NCI-H345 treated with DMSO at 0.1 percent for 48 hours (cell line): ENCODE measurements at regions not wholly inside any gene's neighbourhood (a gene's known extent, or its start where the extent isn't known, plus 50 kb on each side); places are given as distances from the start of the nearest gene placed in this dataset.

ENCODE experiments used
- DNase-seq: peaks from one replicate; lab custom pipeline; 2025; ENCODE audit not compliant: unreplicated experiment; lab: John Stamatoyannopoulos, UW

DNA sequence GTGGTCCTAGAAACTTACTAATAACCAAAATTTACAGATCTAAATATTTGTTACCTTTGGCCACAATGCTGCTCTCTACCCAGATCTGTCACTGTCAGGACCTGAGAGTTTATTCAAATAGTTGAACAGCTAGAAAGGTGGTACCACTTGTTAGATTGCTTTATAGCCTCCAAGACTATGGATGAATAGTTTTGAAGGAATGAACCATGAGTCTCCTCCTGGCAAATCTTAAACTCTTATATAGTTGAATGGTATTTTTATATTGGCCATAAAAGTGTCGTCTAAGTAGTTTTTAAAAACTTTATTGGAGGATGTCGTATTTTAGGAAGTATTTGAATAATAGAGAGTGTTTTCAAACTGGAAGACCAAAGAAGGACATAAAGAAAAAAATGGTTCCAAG, 178.7 kb downstream of the AHR start:
- DNase-seq, result no peak

DNA sequence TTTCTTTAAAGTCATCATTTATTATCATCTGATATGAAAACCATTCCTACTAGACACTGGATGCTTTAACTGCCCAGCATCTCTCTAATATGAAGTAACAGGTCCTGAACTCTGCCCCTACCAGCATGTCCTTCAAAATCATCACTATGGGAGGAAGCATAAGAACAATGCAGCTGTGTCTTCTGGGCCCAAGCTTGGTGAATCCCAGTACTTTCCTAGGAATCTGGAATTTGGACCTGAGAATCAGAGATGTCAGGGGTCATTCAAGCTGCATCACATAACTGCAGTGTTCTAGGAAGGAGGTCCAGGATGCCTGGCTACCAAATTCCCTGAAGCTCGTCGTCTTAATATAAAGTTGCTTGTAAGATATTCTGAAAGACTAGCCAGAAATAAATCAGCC, 182.7 kb downstream of the AHR start:
- DNase-seq, result no peak

DNA sequence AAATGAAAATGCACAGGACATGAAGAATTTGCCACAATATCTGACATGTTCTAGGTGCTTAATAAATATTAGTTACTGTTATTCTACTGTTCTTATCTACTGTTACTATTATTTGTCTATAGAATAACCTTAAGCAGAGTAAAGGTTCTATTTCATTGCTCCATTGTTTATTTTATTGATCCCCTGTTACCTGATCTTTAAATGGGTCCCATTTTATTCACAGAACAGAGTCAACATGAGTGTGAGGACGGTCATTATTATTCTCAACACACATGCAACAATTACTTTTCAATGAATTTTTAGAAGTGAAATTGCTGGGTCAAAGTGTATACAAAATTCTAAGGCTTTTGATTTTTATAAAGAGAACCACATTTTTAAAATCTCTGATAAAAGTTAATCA, 186.9 kb downstream of the AHR start:
- no peak for DNase-seq

DNA sequence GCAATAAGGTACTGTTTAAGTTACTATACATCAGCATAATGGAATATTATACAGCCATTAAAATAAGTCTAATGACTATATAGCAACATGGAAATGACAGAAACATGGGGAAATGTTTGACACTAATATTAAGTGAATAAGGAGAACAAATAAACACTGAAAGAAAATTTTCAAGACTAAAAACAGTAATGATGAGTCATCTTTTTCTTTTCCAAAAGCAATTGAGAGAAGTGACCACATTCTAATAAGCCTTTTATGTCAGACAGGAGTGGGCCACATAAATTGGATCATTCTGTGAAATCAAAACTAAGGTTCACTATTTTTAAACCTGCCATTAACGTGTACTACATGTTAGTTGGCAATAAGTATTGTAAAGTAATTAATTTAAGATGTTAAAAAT, 187.5 kb downstream of the AHR start:
- DNase-seq, result no peak

DNA sequence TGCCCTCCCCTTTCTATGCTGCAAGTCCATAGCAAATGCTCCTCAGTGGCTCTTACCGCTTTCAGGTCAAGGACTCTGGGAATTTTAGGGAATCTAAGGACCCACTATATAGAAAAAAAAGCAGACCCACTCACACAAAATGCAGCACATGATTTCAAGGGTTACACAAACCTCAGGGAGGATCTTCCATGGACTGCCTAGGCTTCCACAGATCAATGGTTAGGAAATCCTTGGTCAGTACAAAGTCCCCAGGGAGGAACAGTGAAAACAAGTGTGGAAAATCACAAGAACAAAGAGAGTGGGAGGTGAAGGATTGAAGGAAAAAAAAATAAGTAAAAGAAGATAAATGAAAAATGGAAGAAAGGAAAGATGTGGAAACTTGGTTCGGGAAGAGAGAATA, 188.4 kb downstream of the AHR start:
- no peak for DNase-seq

DNA sequence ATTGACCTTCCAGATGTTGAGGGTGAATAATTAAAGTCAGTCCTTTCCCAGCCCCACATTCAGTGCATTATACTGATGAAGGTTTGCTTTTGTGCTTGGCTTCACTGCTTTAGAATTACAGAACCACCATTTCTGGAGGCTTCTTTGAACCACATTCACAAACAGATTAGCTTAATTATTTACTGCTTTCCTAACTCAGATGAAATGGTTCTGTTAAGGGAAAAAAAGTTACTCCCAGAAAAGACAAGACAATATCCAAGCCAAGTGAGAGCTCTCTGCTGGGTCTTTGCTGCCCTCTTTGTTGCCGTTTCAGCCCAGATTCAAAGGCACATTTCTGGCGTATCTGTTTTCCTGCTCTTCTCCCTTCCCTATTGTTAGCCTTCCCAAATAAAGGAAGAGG, 188.9 kb downstream of the AHR start:
- DNase-seq, result no peak

DNA sequence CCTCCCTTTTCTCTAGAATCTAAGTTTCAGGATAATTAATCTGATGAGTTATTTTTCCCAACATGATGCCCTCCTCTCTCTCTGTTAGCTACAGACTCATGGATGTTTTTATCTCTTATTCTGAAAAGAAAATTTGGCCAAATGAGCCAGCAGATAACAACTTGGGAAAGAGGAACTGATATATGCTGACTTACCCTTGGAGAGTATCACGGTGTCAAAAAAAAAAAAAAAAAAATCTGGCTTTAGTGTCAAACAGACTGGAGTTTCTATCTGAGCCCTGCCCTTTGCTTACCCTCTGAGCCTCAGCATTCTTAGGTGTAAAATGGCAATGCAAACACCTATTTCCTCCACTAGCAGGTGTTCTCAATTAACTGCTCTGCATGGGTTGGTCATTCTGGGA, 190.4 kb downstream of the AHR start:
- no peak for DNase-seq

DNA sequence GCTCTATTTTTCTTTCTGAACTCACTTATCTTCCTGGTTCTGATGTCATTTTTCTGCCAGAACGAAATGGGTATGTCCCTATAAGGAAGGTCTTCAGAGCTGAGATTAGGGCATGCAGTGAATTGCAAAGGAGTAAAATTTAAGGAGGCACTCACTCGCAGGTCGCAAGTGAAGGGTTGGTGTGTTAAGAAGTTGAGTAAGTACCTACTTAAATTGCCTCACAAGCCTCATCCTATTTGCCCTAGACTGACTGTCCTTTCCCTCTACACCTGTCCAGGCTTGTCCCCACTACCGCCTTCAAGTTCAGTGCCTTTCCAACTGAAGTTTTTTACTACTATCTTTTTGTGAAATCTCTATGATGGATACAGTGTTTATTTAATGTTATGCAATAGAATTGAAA, 191.5 kb downstream of the AHR start:
- DNase-seq, result no peak

DNA sequence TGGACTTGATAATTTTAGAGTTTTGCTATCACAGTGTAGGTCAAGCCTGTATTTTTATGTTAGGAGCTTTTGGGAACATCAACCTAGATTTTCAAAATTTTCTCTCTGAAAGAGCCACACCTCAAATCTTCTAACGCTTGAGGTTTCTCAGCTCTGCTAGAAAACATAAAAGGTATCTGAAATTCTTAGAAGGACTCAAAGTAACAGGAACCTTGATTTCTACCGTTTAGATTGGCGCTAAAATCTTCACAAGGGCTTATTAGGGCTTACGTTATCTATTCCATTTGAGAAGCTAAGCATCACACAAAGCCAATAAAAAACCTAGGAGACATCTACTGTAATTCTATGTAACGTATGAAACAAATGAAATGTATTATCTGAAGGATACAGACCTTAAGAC, 192.4 kb downstream of the AHR start:
- DNase-seq, result no peak

DNA sequence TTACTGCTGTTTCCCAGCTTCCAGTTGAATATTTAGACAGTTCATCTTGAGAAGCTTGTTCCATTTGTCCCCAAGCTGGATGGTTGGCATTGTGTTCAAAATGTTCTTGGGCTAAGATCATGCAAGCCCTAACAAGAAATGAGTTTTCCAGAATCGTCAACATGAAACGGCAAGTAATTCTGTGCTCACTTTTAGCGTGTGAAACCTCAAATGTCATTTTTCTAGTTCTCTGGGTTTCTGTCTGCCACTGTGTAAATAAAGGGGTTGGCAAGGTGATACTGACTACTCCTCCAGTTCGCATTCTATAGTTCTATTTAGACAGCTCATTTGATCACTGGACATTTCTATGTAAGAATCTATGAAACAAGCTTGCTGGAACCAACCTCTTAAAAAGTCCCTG, 194.0 kb downstream of the AHR start:
- no peak for DNase-seq

DNA sequence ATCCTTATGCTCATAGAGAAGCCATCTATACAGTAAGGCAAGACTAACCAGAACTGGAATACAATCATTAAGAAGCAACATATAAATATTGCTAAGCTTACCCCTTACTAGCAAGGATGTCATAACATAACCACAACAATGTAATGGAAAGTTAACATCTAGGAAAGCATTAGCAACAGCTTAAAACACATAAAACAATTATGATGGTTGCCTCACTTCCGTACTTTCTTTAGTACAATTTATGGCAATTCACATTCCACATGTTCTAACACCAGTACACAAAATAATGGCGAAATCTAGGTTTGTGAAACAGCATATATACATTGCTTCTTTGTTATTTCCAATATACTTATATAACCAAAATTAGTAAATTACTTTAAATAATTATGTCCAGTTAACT, 195.0 kb downstream of the AHR start:
- no peak for DNase-seq

DNA sequence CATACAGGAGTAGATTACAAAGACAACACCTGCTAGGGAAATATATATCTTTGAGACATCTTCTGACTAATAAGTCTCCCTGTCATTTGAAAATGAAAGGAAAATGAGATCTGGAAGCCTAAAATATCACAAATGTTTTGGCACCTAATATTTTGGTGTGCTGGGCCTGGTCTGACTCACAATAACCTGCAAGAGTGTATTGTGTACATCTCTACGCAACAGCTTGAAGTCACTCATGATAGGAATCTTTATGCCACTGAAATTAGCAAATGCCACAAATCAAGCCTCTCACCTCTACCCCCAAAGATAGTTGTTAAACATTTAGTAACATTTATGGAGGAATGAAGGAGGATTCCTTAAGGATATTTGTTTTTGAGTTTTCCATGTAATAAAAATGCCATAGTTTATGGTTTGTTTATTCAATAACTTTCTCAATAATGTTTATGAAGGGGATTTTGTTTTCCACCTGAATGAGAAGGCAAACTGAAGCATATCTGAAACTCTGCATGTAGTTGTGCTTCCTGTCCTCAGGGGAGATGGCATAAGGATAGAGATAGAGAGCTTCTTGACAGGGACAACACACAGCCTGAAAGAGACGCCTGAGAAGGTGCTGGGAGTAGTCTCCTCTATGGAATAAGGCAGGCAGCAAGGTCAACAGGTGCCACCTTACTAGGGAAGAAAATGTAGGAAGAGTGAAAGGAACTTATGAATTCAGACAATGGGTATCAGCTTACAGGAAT, 197.4 kb downstream of the AHR start:
- DNase-seq, result no peak

DNA sequence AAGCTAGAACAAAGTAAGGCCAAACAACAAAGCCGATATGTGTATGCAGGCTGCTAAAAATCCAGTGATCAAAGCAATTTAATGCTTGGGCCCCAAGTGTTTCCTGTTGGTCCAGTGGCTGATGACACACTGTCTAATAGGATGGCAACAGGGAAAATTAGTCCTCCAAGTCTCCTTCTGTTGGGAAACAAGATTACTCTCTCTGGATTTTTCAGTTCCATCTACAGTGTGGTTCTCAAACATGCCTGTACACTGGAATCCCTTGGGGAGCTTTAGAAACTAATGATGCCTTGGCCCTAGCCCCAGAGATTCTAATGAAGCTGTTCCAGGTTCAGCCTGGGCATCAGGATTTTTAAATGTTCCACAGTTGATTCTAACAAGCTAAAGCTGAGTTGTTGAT, 198.7 kb downstream of the AHR start:
- no peak for DNase-seq

DNA sequence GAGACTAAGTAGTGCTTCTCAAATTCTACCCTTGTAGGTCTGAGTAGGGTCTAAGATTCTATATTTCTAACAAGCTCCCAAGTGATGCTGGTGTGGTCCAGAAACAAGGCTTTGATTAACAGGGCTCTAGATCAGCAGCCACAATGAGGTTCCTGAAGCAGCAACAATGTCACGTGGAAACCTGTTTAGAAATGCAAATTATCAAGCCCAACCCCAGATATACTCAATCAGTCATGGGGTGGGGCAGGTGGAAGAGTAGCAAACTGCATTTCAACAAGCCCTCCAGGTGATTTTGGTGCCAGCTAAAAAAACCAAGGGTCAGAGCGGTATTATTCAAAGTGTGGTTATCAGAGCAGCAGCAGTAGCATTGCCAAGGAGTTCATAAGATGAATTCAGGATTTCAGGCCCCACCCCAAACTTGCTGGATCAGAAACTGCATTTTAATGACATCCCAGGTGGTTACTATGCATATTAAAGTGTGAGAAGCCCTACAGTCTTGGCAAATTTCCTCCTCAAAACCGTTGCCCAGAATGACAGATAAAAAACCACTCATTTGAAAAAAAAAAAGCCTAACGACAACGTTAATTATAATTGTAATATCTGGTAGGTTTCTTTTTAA, 199.2 kb downstream of the AHR start:
- no peak for DNase-seq

DNA sequence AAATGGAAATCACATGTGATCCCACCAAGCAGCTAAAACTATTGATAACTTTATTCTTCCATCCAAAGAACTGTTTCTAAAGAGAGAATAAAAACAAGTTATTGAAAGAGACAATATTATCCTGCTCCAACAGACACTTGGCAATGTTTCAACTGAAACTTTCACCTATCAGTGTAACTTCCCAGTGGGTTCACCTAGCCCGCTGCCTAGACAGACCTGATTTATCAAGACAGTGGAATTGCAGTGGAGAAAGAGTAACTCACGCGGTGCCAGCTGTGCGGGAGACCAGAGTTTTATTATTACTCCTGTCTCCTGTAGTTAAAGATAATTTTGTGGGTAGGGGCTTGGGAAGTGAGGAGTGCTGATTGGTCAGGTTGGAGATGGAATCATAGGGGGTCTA, 199.8 kb downstream of the AHR start:
- DNase-seq, result no peak

DNA sequence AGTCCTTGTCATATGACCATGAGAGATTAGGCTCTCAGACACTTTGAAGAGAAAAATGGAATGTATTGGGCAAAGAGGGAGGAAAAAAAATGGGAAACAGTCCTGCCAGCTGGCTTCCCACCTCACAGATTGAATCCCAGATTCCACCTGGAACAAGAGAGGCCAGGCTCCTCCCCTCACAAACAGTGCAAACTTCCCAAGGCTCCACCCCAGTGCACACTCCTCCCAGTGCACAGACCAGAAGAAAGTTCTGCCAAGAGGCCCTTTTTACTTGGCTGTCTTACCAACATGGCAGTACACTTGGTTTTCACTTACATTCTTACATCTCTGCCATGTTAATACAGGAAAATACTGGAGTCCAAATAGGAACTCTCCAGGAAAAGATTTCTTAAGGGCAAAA, 202.3 kb downstream of the AHR start:
- DNase-seq, result no peak

DNA sequence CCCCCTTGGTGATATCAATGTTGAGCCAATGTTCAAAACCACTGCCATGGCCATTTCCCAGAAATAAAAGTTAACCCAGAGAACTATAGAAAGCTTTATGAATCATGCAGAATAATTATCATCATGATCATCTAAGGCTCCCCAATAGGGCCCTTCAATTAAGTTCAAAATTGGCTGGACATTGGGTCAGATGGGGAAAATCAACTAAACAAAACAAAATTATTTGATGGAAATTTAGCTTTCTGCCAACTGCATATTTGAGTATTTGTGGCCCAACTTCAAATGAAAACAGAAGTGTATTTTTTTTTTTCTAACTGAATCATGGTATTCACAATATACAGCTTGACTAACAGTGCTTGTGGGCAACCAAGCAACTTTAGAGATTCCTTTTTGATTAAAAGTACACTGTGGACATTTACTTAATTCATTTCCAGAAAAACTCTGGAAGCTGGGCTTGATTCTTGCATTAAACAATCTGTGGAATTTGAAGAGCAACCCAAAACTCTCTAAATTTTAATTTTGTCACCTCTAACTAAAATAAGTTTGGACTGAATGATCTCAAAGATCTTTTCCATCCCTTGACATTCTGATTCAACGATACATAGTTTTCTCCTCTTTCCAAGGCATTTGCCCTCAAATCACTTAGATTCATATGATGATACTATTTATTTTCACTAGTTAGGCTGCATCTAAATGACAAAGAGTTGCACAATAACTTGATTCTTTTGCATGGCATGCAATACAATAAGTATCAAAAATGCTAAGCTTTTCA, 203.2 kb downstream of the AHR start:
- DNase-seq, result no peak

DNA sequence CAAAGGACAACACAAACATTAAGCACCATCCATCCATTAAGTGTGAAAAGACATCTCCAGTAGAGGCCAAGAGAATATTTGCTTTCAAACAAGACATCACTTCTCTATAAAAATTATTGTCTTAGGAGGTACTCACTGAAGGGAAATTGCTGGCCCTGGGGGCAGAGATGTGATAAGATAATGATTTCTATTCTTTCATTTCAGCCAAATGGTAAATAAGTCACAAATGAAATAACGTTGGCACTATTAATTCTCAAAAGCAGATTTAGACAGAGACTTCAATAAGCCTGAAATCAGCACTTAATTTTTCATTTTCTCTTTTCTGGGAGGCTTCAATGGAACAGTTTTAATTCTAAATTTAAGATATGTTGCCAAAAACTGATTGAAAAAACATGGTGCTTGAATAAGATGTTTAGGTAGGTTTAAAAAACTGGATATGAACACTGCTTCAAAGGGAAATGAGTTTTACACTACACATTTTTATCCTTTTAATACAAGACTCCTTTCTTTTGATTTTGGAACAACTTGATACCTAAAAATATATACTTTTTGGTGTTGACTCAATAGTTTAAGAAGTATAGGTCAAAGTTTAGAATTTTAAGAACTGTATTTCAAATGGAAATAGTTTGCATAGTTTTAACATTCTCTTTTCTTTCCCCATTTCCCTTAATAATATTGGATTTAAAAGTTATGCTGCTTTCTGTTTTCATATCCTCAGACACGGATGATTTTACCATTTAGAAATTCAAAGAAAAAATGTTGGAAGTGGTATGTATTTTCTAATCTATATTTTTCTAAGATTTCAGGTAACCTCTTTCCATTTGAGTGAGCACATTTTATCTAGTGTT, 204.0 kb downstream of the AHR start:
- no peak for DNase-seq

DNA sequence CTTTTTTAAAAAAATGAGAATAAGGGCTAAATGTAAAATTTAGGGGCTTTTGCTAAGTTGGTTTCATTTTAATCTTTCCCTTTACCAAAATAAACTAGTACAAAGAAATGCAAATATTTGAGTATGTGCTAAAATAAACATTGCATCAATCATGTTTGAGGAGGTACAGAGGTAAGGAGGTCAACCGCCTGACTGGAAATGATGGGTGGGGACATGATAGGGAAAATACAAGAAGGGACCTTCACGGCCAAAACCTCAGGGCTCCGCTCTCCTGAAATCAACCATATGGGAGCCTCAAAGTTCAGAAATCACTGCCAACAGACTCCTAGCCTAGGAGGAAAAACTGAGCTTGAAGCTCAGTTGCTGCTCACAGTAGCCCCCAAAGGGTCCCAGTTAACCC, 207.6 kb downstream of the AHR start:
- no peak for DNase-seq

DNA sequence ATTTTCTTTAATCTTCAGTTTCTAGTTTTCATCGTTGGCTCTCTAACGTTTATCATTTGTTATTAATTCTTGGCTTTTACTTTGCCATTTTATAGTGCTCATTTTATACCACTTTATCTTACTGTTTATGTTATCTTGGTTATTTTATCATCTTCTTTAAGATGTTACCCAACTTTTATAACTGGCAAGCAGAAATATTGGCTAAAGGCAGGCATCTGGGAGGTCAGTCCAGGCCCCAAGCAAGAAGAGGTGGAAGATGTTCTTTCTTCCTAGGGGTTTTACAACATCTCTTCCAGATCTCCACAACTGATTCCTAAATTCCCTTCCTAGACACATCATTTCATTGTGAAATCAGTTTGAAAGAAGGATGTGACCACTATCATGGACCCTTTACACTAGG, 208.1 kb downstream of the AHR start:
- no peak for DNase-seq

DNA sequence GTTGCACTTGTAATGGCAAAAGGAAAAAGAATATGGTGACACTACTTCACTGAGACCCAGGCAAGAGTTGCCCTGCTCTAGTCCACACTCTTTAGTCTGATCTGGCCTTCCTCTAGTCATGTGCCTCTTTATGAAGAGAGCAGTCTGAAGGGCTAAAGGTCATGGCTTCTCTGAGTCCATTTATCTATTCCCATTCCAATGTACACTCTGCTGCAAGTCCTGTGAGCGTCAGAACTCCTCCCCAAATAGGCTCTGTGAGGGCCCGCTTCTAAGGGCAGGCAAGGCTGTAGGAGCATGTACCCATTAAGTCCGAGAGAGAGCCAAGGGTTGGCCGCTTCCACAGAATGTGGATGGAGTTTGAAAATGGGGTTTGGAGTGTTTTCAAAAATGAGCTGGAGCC, 209.3 kb downstream of the AHR start:
- DNase-seq, result no peak
